H1 (cell line): ENCODE measurements at regions not wholly inside any gene's neighbourhood (a gene's known extent, or its start where the extent isn't known, plus 50 kb on each side); places are given as distances from the start of the nearest gene placed in this dataset.

Experiments
- CTCF ChIA-PET: fragments of 300-600 bp; sonication (Branson Sonifier 250); formaldehyde crosslinking; loops from one replicate; lab custom pipeline; 2021; ENCODE audit not compliant: partially characterized antibody; lab: Charles Lee
- POLR2A ChIA-PET: fragments of 300-600 bp; sonication (Branson Sonifier 250); formaldehyde crosslinking; loops from one replicate; lab custom pipeline; 2021; ENCODE audit warnings: inconsistent platforms; ENCODE audit not compliant: partially characterized antibody; lab: Charles Lee
- DNase-seq, 2 experiments: peaks; one replicate each; pipeline versions ENCODE4 v3.0.0 to v3.0.0-alpha.2; 2010 to 2022; ENCODE audit warnings: low spot score in 2 of 2, low read depth in 1 of 2, mixed read lengths in 1 of 2
- FAIRE-seq: peaks from 2 replicates; lab custom pipeline; 2011; peaks lifted over from hg19 to GRCh38; lab: Jason Lieb, UNC
- H2AFZ ChIP-seq: 2 replicates; pipeline ENCODE4 v1.8.1; 2012; ENCODE audit warnings: low read length, inconsistent platforms
- H2AK5ac ChIP-seq: 2 replicates; pipeline ENCODE4 v1.6.1; 2013; ENCODE audit warnings: low read depth, low read length
- H2BK120ac ChIP-seq: replicated peaks from 2 replicates; pipeline ENCODE3; 2013; ENCODE audit warnings: low read depth, low read length, inconsistent platforms
- H2BK12ac ChIP-seq: 2 replicates; pipeline ENCODE4 v1.6.1; 2013; ENCODE audit warnings: low read depth, low read length
- H2BK15ac ChIP-seq: 2 replicates; pipeline ENCODE4 v1.6.1; 2013; ENCODE audit warnings: low read length
- H2BK20ac ChIP-seq: 2 replicates; pipeline ENCODE4 v1.6.1; 2013; ENCODE audit warnings: low read length
- H2BK5ac ChIP-seq: 2 replicates; pipeline ENCODE4 v1.6.1; 2013; ENCODE audit warnings: low read depth, low read length
- H3K14ac ChIP-seq: 2 replicates; pipeline ENCODE4 v1.6.1; 2013; ENCODE audit warnings: inconsistent platforms; ENCODE audit not compliant: insufficient read length
- H3K18ac ChIP-seq: 2 replicates; pipeline ENCODE4 v1.6.1; 2013; ENCODE audit warnings: low read length; ENCODE audit errors: extremely low read depth
- H3K23ac ChIP-seq: 2 replicates; pipeline ENCODE4 v1.6.1; 2013; ENCODE audit warnings: inconsistent platforms; ENCODE audit not compliant: insufficient read length
- H3K23me2 ChIP-seq: 2 replicates; pipeline ENCODE4 v1.6.1; 2013; ENCODE audit warnings: low read depth, low read length
- H3K27ac ChIP-seq: 2 replicates; pipeline ENCODE4 v1.6.1; 2011; ENCODE audit warnings: low read depth, low read length, inconsistent platforms
- H3K27me3 ChIP-seq, 4 experiments: replicated peaks in 1 of 4; 1 replicate in 1 of 4; 2 replicates in 3 of 4; pipeline versions ENCODE4 v1.6.1 to v1.8.1; 2011 to 2013; ENCODE audit warnings: low read length in 3 of 4, mild to moderate bottlenecking in 3 of 4, inconsistent platforms in 2 of 4, mixed read lengths in 2 of 4, moderate library complexity in 1 of 4; ENCODE audit not compliant: control insufficient read depth in 3 of 4, insufficient read depth in 3 of 4; ENCODE audit errors: extremely low read depth in 1 of 4
- H3K36me3 ChIP-seq, 4 experiments: 2 replicates each; pipeline versions ENCODE4 v1.6.1 to v1.8.1; 2011 to 2013; ENCODE audit warnings: mild to moderate bottlenecking in 4 of 4, low read length in 3 of 4, moderate library complexity in 2 of 4, control low read depth in 1 of 4, inconsistent platforms in 1 of 4; ENCODE audit not compliant: insufficient read depth in 4 of 4, control insufficient read depth in 2 of 4
- H3K4ac ChIP-seq: replicated peaks from 2 replicates; pipeline ENCODE3; 2013; ENCODE audit warnings: low read length, low read depth, mixed read lengths, inconsistent platforms; ENCODE audit not compliant: insufficient read length
- H3K4me1 ChIP-seq, 4 experiments: replicated peaks in 1 of 4; 1 replicate in 1 of 4; 2 replicates in 3 of 4; pipeline versions ENCODE4 v1.6.1 to v1.8.1; 2011 to 2013; ENCODE audit warnings: low read length in 3 of 4, inconsistent platforms in 2 of 4, mixed read lengths in 1 of 4; ENCODE audit not compliant: insufficient read depth in 4 of 4, control insufficient read depth in 3 of 4
- H3K4me2 ChIP-seq, 2 experiments: 2 replicates each; pipeline versions ENCODE4 v1.6.1 to v1.8.1; 2011 to 2013; ENCODE audit warnings: low read depth in 2 of 2, low read length in 2 of 2, control low read depth in 1 of 2, inconsistent platforms in 1 of 2, mild to moderate bottlenecking in 1 of 2; ENCODE audit not compliant: insufficient read depth in 1 of 2
- H3K4me3 ChIP-seq, 4 experiments: fragments of 200-600, 300-600 bp in 1 of 4; sonication (generic), shearing (Covaris generic), sonication (Bioruptor Twin) in 1 of 4; 2 replicates each; pipeline versions ENCODE4 v1.5.1 to v1.8.1; 2011 to 2016; ENCODE audit warnings: low read length in 4 of 4, low read depth in 3 of 4, control low read depth in 2 of 4, inconsistent platforms in 2 of 4, mild to moderate bottlenecking in 2 of 4, mixed read lengths in 1 of 4, moderate library complexity in 1 of 4; ENCODE audit not compliant: insufficient read depth in 2 of 4; ENCODE audit errors: extremely low read depth in 1 of 4
- H3K56ac ChIP-seq: replicated peaks from 2 replicates; pipeline ENCODE3; 2013; ENCODE audit warnings: low read depth, mild to moderate bottlenecking, mixed read lengths, low read length, inconsistent platforms; ENCODE audit not compliant: insufficient read length
- H3K79me1 ChIP-seq: 2 replicates; pipeline ENCODE4 v1.6.1; 2013; ENCODE audit warnings: low read depth, low read length, control low read depth
- H3K79me2 ChIP-seq, 2 experiments: 2 replicates each; pipeline versions ENCODE4 v1.6.1 to v1.8.1; 2012 to 2013; ENCODE audit warnings: low read length in 2 of 2, mild to moderate bottlenecking in 2 of 2, inconsistent platforms in 1 of 2; ENCODE audit not compliant: insufficient read depth in 2 of 2, control insufficient read depth in 1 of 2
- H3K9ac ChIP-seq, 4 experiments: replicated peaks in 1 of 4; 1 replicate in 1 of 4; 2 replicates in 3 of 4; pipeline versions ENCODE4 v1.6.1 to v1.8.1; 2011 to 2013; ENCODE audit warnings: low read depth in 3 of 4, low read length in 3 of 4, control low read depth in 2 of 4, mild to moderate bottlenecking in 2 of 4, moderate library complexity in 2 of 4, inconsistent platforms in 1 of 4; ENCODE audit errors: extremely low read depth in 1 of 4
- H3K9me3 ChIP-seq, 2 experiments: 2 replicates each; pipeline versions ENCODE4 v1.6.1 to v1.8.1; 2012 to 2013; ENCODE audit warnings: mild to moderate bottlenecking in 2 of 2, moderate library complexity in 2 of 2, control low read depth in 1 of 2, inconsistent platforms in 1 of 2, low read depth in 1 of 2, low read length in 1 of 2, mixed read lengths in 1 of 2; ENCODE audit not compliant: insufficient read depth in 2 of 2
- H4K20me1 ChIP-seq, 2 experiments: replicated peaks in 1 of 2; 2 replicates each; pipeline versions ENCODE3 to v1.8.1; 2011 to 2013; ENCODE audit warnings: inconsistent platforms in 2 of 2, low read length in 2 of 2, mild to moderate bottlenecking in 1 of 2; ENCODE audit not compliant: insufficient read depth in 2 of 2, control insufficient read depth in 1 of 2
- H4K5ac ChIP-seq: 2 replicates; pipeline ENCODE4 v1.6.1; 2013; ENCODE audit warnings: low read length, low read depth, mixed read lengths, inconsistent platforms; ENCODE audit not compliant: insufficient read length
- H4K8ac ChIP-seq: 2 replicates; pipeline ENCODE4 v1.8.0; 2013; ENCODE audit warnings: mild to moderate bottlenecking, moderate library complexity, low read length, inconsistent platforms; ENCODE audit not compliant: insufficient read depth; ENCODE audit errors: extremely low read depth
- H4K91ac ChIP-seq: replicated peaks from 2 replicates; pipeline ENCODE3; 2013; ENCODE audit warnings: low read length, mixed read lengths, inconsistent platforms; ENCODE audit not compliant: insufficient read length
- CHD2 ChIP-seq: IDR thresholded peaks from 2 replicates; pipeline ENCODE4 v1.6.1; 2012; ENCODE audit warnings: low read length, improper control_type of control experiment
- FOSL1 ChIP-seq: IDR thresholded peaks from 2 replicates; pipeline ENCODE4 v1.6.1; 2011; ENCODE audit warnings: mild to moderate bottlenecking, low read depth, low read length, moderate library complexity; ENCODE audit not compliant: insufficient read depth
- WGBS, 2 experiments: shearing (Covaris generic) in 1 of 2; methylation state at CpG; one replicate each; pipeline versions ENCODE4 v1.1.6 to v1.1.7; 2013 to 2015; ENCODE audit warnings: low lambda C conversion rate in 2 of 2, mixed read lengths in 2 of 2, inconsistent platforms in 1 of 2, low coverage in 1 of 2, missing lambda C conversion rate in 1 of 2; ENCODE audit not compliant: insufficient replicate concordance in 2 of 2, insufficient coverage in 1 of 2, insufficient read length in 1 of 2; ENCODE audit errors: extremely low coverage in 1 of 2, missing lambda C conversion rate in 1 of 2; 5-methylcytosine and 5-hydroxymethylcytosine counted together
- TF ChIP-seq, protein P1 (sequence below): IDR thresholded peaks from 2 replicates; pipeline ENCODE4 v1.6.1; 2012; ENCODE audit warnings: low read length, inconsistent platforms

DNA sequence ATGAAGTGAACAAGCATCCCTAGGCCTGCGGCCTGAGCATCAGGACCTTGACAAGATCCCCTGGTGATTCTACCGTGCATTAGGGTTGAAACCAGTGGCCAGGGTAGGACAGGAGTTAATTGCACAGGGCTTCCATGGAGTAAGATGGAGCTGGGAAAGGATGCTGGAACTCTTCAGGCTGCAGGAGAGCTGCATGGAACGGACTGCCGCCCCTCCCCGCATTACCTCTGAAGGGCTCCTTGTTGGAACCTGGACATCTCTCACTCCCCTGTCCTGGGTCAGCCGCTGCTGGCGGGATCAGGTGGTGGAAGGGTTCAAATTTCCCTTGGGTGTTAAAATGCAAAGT is 156.6 kb upstream of the ID2 start:
- TF ChIP-seq, protein P1, sequence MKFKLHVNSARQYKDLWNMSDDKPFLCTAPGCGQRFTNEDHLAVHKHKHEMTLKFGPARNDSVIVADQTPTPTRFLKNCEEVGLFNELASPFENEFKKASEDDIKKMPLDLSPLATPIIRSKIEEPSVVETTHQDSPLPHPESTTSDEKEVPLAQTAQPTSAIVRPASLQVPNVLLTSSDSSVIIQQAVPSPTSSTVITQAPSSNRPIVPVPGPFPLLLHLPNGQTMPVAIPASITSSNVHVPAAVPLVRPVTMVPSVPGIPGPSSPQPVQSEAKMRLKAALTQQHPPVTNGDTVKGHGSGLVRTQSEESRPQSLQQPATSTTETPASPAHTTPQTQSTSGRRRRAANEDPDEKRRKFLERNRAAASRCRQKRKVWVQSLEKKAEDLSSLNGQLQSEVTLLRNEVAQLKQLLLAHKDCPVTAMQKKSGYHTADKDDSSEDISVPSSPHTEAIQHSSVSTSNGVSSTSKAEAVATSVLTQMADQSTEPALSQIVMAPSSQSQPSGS: no peak
- TF ChIP-seq FOSL1 (no peak), CHD2 (no peak)

More for the DNA sequence above, 156.6 kb upstream of the ID2 start:
- Histone ChIP-seq H2AFZ (no peak overlapping the region), H3K79me2 (no peaks in the 10 kb centered on the region), H3K18ac (no peak overlapping the region), H3K14ac (no peak overlapping the region), H4K20me1 (no peaks in the 10 kb centered on the region), H4K8ac (no peak overlapping the region), H3K9ac (no peak overlapping the region), H2BK120ac (no peak overlapping the region), H4K5ac (no peak overlapping the region), H2BK12ac (no peak overlapping the region), H2BK15ac (no peak overlapping the region), H3K9me3 (no peaks in the 10 kb centered on the region), H2AK5ac (no peak overlapping the region), H3K23me2 (no peaks in the 10 kb centered on the region), H4K91ac (no peak overlapping the region), H2BK20ac (no peak overlapping the region), H3K23ac (no peak overlapping the region), H3K79me1 (no peaks in the 10 kb centered on the region), H3K4ac (no peak overlapping the region), H2BK5ac (no peak overlapping the region), H3K36me3 (no peaks in the 10 kb centered on the region), H3K56ac (no peak overlapping the region), H3K27ac (no peak overlapping the region), H3K27me3 (no peaks in the 10 kb centered on the region; a peak in 1 of 7 replicates), H3K4me1 (peaks cover 0 to 14% (median 8%) of the 10 kb centered on the region in 4 experiments; a peak in 6 of 7 replicates), H3K4me3 (no peak overlapping the region), H3K4me2 (no peak overlapping the region)
- ChIA-PET POLR2A (interaction anchor here (0.9 kb wide), 1 partner anchor 156 kb away, joined by 3 read pairs; no protein-coding TSS in a partner anchor), CTCF (interaction anchor here (0.6 to 1.7 kb wide), 8 partner anchors 9 to 80 kb away, joined by 3 to 5 read pairs (median 3); no protein-coding TSS in a partner anchor)
- DNase-seq: no peak
- FAIRE-seq: no peak
- 83% methylated on average over 7 of the region's 7 CpGs; no CpG with 5 or more reads in 1 of the 2 experiments for WGBS, 2 experiments
